ENCODE measurements at regions not wholly inside any gene's neighbourhood (a gene's known extent, or its start where the extent isn't known, plus 50 kb on each side); places are given as distances from the start of the nearest gene placed in this dataset.
"Not testable (repeated sequence)": the region's sequence is repeated elsewhere in the genome, so short reads cannot be mapped to it uniquely, and the experiment has no call there.

DNA sequence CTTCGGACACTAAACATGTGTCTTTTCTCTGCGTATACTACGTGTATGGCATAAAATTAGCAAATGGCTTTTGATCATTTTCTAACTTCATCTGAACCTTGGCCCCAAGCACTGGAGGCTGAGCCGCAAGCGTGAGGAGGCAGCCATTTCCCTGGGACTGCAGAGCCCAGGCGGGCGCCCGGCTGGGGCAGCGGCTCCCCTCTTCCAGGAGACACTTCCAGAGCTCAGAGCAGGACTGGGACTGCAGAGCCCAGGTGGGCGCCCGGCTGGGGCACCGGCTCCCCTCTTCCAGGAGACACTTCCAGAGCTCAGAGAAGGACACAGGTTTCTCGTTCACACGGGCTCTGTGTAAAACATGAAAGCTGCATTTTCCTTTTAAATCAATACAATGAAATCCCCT, 484.1 kb upstream of the SALL3 start:
- DNase-seq (ENCODE audit: low read depth, low spot score), result no peak

DNA sequence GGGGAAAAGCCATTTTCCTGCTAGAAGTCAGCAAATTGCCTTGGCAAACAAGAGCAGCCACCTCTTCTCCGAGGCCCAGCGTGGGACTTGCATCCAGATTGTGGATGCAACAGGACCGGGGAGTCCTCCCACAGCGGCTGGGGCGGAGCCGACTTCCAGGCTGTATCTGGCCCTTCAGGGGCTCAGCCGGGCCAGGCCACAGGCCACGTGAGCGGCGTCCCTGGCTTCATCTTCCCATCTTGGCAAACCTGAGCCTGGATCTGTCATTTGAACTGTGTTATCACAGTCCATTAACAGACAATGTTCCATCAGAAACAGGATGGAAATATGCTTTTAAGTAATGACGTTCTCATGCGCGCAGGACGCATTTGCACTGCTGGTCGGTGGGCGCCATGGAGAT, 483.5 kb upstream of the SALL3 start:
- no peak for DNase-seq (ENCODE audit: low read depth, low spot score)

DNA sequence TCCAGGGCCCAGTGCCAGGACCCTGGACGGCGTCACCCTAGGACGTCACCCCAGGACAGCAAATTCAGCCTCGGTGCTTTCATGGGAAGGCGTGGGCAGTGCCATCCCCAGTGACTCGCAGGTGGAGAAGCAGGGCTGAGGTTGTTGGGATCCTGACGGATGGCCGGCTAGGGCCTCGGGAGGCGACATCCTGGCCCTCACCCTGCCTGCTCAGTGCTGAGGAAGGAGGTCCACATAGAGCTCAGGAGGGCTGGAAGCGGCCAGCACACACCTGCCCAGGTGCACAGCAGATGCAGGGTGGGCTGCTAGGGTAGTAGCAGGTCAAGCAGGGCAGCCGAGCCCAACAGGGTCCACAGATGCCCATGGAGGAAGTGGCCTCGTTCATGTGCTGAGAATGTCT, 482.0 kb upstream of the SALL3 start:
- DNase-seq (ENCODE audit: low read depth, low spot score), result no peak

DNA sequence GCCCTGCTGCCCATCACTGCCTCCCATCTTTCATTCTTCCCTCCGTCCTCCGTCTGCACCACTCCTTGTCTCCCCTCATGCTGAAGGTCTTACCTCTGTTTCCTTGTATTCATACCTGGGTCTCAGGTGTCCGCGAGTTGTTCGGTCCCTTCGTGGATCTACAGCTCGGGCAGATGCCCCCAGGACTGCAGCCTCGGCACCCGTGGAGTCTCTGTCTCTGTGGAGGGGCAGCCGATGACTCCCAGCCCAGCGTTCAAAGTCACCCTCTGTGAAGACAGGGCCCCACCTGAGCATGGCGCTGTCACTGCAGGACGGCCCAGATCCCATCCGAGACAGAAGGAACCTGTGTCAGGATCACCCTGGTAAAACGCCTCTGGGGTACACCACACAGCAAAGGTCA, 480.0 kb upstream of the SALL3 start:
- no peak for DNase-seq (ENCODE audit: low read depth, low spot score)

DNA sequence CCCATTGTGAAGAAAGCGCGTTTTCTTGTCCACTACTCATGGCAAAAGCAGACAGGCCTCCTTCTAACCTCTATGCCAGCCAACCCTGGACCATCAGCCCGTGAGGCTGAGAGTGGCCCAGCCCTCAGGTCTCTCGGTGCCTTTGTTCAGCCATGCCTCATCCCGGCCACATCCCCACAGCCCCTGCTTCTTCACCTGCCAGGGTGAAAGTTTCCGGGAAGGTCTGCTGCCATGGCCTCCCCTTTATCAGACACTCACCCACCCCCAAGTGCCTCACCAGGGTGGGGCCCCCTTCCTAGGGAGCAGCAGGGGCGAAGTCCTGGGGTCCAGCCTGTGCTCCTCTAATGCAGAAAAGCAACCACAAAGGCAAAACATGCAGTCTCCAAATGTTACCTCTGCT, 478.4 kb upstream of the SALL3 start:
- DNase-seq (ENCODE audit: low read depth, low spot score), result no peak

DNA sequence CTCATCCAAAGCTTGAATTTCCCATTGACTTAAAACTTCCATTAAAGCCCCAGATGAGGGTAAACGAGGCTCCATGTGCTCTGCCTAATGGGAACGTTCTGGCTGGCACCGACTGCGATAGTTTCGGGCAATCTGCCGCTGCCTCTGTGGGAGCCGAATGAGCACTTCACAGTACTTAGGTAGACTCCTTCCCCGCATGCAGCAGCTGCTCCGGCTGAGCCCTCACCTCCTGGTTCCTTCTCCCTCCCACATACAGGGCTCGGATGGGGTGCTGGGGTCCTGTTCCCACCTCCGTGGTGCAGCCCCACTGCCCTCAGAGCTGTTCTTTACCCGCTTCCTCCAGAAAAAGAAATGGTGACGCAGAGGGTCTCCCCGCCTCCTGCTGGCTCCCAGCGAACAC, 476.5 kb upstream of the SALL3 start:
- no peak for DNase-seq (ENCODE audit: low read depth, low spot score)

DNA sequence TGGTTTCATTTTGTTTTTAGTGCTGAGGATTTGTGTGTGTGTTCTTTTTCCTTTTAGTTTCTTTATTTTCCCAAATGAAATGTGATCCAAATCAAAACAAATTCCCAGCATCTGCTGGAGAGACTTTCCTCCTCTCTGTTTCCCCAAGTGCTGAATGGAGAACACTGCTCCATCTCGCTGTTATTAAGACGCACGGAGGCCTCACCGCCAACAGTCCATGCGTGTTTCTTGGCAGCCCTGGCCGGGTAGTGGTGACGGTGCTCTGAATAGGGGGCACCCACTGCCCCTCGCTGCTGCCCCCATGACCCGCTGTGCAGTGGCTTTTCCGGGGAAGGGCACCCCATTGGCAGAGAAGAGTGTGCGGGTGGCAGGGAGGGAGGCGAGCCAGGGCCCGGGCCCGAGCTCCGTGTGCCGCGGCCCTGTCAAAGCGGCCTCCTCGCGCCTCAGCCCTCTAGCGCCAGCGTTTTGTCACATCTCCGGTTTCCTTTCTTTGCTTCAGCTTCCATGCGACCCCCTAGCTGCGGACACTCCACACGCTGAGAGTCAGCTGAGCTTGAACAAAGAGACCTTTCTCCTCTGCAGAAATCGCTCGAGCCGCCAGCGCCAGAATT, 473.7 kb upstream of the SALL3 start:
- DNase-seq (ENCODE audit: low read depth, low spot score), result peak; percentile 80

DNA sequence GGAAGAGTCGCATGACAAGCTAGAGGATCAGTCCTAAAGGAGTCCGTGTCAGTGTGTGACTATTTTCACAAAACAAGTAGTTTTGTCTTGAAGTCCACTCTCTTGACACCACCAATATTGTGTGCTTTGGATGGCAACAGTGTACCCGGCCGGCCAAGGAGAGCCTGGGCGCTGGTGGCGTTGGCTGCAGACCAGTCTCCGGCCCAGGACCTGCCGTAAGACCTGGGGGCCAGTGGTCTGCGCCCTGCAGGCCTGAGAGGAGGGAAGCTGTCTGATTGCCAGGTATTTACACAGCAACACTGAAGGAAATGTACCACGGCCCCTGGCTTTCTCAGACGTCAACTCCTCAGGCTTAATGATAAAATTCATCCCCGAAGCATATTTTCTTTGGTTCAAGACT, 472.4 kb upstream of the SALL3 start:
- DNase-seq (ENCODE audit: low read depth, low spot score), result no peak

DNA sequence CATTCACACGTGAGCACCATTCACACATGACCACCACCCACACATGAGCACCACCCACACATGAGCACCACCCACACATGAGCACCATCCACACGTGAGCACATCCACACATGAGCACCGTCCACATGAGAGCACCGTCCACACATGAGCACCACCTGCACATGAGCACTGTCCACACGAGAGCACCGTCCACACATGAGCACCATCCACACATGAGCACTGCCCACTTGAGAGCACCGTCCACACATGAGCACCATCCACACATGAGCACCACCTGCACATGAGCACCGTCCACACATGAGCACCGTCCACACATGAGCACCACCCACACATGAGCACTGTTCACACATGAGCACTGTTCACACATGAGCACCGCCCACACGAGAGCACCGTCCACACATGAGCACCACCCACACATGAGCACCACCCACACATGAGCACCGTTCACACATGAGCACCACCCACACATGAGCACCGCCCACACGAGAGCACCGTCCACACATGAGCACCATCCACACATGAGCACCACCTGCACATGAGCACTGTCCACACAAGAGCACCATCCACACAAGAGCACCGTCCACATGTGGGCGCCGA, 471.3 kb upstream of the SALL3 start:
- not testable (repeated sequence) for DNase-seq (ENCODE audit: low read depth, low spot score)

DNA sequence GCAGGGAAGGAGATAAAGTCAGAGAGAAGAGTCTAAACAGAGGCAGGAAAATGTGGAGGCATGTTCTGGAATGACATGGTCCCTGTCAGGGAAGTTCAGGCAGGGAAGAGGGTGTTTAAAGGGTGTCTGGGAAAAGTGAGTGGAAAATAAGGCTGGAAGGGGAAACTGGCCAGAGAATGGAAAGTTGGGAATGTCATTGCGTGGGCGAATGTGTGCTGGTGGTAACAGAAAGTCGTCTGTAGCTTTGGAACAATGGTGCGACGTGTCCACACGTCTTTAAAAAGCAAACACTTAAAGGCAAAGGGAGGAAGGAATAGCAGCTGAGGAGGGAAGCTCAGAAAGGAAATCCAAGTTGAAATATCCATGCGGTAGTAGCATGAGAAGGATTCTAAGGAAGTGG, 469.5 kb upstream of the SALL3 start:
- DNase-seq (ENCODE audit: low read depth, low spot score), result no peak

DNA sequence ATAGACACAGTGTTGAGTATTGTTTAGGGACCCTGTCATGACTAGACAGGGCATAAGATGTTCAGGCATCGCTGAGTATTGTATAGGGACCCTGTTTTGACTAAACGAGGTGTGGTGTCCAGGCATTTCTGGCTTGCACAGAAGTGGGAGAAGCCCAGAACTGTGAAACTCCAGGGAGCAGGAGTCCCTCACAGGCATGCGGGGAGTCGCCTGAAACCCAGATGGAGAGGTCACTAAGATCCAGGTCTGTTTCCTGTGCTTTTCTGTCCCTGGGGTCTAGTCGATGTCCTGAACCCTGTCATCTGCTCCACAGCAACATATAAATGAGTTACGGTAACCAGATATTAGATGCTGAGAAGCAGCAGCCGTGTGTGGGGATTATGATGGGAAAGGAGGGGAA, 469.0 kb upstream of the SALL3 start:
- DNase-seq (ENCODE audit: low read depth, low spot score), result no peak

DNA sequence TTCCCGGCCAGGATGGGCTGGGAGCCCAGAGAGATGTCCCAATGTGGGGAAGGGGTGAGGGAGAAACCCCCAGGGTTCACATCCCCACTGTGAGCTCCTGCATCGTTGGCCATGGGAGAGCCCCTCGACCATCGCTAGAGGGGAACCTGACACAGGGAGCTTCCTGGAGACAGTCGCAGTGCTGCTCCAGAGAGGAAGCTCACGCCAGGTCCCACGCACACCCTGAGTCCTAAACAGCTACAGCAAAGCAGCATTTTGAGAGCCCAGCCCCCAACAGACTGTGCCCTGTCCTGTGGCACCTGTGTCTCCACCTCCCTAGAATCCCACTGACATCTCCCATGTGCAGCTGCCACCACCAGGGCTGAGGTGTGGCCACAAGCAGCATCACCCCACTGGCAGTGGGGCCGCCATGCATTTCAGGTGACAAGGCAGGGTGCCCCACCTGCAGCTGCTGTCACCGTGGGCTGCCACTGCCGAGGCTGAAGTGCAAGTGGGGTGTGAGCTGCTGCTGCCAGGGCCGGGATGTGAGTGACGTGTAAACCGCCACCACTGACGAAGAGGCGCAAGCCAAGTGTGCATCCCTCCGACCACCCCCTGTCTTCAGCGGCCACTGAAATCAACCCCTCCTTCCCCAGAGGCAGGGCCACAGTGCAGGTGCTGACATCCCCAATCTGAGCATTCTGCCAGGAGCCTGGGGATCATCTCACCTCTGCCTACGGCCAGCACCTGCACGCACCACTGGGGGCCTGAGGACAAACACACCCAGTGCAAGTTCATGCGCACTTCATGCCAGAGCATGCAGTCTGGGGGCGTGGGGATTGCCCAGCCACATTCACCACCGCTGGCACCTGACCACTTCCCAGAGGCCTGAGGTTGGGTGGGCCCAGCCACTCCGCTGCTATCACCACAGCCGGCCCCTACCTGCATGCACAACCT, 467.7 kb upstream of the SALL3 start:
- no peak for DNase-seq (ENCODE audit: low read depth, low spot score)

DNA sequence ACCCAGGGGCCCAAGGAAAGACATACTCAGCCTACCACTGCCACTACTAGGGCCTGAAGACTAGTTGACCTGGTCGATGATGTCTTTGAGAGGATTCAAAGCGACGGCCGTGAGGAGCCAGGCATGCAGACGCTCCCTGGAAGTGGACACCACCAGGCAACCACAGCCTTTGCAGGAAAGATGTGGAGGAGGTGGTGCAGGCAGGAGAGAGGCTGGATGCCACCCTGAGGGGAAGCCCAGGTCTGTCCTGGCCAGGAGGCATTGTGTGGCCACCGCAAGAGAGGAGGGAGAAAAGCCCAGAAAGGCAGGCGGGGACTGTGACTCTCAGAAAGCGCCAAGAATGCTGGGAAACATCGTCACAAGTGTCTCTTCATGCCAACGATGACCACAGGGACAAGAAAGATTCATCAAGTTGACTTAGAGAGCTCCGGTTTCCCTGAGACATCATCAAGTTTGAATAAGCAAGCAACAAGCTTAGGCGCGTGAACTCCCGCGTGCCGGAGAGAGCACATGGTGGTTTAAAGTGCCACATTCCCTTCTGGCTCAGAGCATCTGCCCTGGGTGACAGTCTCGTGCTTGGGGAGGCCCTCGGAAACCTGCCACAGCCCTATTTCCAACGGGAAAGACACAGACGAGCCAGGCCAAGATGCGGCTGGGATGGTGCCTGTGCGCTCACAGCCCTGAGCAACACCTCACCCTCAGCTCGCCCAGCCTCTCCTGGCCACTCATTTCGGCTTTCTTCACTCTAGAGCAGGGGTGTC, 464.5 kb upstream of the SALL3 start:
- no peak for DNase-seq (ENCODE audit: low read depth, low spot score)

DNA sequence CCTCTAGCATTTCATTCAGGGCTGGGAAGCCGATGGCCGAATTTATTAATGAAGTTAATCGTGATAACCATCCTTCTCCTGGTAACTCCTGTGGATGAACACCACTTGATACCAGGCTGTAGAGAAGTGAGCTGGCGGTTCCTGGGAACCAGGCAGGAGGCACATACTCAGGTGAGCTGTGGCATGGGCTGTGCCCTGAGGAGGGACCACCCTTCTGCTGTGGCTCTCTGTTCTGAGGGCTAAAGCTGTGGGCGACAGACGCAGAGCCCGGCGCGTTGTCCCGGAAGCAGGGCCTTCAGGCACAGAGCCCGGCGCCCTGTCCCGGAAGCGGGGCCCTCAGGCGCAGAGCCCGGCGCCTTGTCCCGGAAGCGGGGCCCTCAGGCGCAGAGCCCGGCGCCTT, 462.3 kb upstream of the SALL3 start:
- DNase-seq (ENCODE audit: low read depth, low spot score), result no peak

DNA sequence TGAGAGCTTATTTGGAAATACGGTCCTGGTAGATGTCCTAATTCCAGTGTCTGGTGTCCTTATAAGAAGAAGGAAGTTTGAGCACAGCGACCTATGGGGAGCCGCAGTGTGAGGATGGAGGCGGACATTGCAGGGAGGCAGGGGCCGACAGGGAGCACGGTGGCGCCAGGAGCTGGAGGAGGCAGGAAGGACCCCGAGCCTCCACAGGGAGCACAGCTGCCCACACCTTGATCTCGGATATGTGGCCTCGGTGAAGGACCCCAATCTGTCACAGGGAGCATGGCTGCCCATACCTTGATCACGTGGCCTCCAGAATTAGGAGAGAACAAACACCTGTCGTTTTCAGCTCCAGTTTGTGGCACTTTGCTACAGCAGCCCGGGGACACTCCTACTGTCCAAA, 461.6 kb upstream of the SALL3 start:
- DNase-seq (ENCODE audit: low read depth, low spot score), result no peak

DNA sequence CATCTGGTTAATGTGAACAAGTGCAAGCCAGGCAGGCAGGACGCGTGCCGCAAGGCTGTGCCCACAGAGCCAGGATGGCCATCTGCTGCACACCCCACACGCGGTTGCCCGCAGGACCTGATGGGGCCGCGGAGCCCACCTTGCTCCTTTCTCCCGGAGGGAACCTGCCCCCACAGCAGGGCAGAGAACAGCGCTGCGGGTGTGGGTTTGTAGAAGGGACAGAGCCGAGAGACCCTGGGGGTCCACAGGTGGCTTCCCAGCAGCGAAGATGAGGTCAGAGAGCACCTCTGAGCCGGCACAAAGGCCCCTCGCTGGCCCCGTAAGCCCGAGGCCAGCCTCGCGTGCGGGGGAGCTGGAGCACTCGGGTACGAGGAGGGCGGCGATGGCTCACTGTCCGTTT, 460.8 kb upstream of the SALL3 start:
- no peak for DNase-seq (ENCODE audit: low read depth, low spot score)

DNA sequence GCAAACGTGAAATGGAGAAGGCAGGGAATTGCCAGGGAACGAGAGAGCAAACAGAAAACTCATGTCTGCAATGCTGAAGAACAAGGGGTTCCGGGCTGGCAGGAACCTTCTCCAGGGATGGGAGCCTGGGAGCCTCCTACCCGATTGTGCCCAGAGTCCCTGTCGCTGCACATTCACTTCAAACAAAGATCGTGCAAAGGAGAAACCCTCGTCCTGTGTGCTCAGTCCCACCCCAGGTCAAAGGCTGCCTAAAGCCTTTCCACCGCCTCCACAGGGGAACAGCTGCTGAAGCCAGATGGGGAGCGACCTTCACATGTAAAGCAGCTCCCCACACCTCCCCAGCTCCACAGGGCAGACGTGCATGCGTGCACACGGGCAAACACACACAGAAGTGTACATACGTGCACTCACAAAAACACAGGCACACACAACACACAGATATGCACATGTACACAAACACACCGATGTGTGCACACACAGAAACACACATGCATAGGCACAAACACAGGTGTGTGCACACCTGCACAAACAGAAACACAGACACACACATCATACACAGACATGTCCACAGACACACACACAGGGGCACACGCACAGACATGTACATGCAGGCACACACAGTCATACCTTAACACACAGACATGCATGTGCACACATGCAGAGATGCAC, 460.1 kb upstream of the SALL3 start:
- no peak for DNase-seq (ENCODE audit: low read depth, low spot score)

DNA sequence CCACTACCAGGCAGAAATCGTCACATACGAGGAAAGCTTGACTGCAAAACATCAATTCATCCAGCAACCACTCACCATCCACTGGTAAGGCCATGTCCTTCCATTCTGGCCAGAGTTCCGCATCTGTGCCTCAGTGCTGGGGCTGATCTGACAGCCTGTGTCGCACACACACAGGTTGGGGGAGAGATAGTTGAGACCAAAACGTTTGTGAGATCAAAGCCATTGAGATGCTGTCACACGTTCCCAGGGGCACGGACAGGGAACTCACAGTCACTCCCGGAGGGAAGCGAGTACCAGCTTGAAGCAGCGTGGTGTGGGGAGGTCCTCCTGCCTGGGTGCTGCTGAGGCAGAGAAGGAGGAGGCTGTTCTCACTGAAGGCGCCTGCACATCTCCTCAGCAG, 458.5 kb upstream of the SALL3 start:
- no peak for DNase-seq (ENCODE audit: low read depth, low spot score)

DNA sequence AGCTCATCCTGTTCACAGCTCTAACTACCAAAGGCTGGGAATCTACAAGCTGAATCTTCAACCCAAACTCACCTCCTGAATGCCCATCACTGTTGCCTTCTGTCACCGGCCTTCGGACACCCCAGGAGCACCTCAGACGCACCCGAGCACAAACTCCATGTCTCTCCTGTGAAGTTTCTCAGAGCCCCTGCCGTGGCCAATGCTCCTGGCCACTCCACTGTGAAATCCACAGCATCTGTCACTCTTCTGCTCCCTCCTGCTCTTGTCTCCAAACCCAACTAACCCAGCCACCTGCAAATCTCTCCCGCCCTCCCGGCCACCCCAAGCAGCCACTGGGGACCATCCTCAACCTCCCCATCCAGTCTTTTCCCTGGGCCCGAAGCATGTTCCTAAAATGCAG, 457.9 kb upstream of the SALL3 start:
- no peak for DNase-seq (ENCODE audit: low read depth, low spot score)

DNA sequence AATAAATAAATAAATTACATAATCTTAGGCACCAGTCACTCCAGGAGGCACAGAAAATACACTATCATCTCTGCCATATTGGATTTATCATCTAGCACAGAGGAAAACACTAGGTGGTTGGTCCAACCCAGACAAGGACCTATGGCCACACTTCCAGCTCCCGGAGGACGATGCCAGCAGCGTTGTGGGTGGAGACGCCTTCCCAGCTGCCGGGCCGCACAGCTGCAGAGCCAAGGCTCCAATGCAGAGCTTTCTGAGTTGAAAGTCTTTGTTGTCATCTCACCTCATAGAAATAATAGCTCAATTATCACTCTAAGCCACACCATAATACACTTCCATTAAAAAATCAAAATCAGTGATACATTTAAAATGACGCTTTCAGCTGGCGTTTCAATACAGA, 457.1 kb upstream of the SALL3 start:
- no peak for DNase-seq (ENCODE audit: low read depth, low spot score)

DNA sequence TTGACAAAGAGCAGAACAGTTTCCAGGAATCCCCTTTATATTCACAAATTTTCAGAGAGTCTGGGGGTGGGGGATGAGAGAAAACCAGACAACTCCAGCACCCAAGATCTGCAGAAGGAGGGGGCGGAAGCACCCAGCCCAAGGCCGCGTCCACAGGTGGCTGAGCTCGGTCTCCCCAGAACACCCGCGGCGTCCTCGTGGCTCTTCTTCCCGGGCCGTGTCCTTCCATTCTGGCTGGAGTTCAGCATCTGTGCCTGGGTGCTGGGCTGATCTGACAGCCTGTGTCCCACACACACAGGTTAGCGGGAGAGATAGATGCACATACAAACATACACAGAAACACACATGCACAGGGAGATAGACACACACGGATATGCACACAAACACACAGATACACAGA, 455.8 kb upstream of the SALL3 start:
- DNase-seq (ENCODE audit: low read depth, low spot score), result no peak

Data from ELF-1 (cell line).